ENCODE measurements at regions not wholly inside any gene's neighbourhood (a gene's known extent, or its start where the extent isn't known, plus 50 kb on each side); places are given as distances from the start of the nearest gene placed in this dataset.
A peak's percentile ranks its signal among the peaks of the same experiment; 100 is the strongest.

- Histone ChIP-seq H3K36me3 (ENCODE audit: insufficient read depth, low read length) (no peaks in the 10 kb centered on the region), H3K9ac (ENCODE audit: low read length) (no peak overlapping the region)
Measured at GRCh38 chr3:25033407-25034029, 394.5 kb upstream of the RARB start.

DNA sequence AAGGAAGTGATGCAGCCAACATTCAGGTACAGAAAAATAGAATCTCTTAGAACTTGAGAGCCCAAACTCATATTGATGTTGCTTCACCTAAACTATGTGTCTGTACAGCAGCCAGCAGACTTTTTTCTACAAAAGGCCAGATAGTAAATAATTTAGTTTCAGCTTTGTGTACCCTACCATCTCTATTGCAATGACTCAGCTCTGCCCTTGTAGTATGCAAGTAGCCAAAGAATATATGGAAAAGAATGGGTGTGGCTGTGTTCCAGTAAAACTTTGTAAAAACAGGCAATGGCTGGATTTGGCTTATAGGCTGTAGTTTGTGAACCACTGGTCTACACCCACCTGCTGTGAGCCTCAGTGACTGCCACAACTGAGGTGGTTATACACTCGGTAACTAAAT, 392.5 kb upstream of the RARB start:
- TF ChIP-seq MXI1 (conservative IDR thresholded peaks at IDR 0.05; ENCODE audit: poor library complexity, severe bottlenecking) (no peak), POLR2AphosphoS5 (IDR thresholded peaks at IDR 0.05) (no peak), SMC3 (conservative IDR thresholded peaks at IDR 0.05; ENCODE audit: poor library complexity) (no peak), EP300 (conservative IDR thresholded peaks at IDR 0.05; ENCODE audit: poor library complexity, severe bottlenecking) (no peak), RAD21 (conservative IDR thresholded peaks at IDR 0.05) (no peak), TAF1 (IDR thresholded peaks at IDR 0.05; ENCODE audit: low read depth) (no peak), EZH2 (IDR thresholded peaks at IDR 0.05; ENCODE audit: borderline replicate concordance, insufficient read depth, low read length, poor library complexity, severe bottlenecking) (no peak), REST (IDR thresholded peaks at IDR 0.05; ENCODE audit: borderline replicate concordance) (no peak), CTCF (IDR thresholded peaks at IDR 0.05; ENCODE audit: poor library complexity, severe bottlenecking) (no peak)
- no peak overlapping the region for H3K4me2 ChIP-seq (ENCODE audit: low read length)
- H3F3A ChIP-seq (ENCODE audit: insufficient read depth, low read length, poor library complexity, severe bottlenecking), result no peaks in the 10 kb centered on the region
- H3K9ac ChIP-seq (ENCODE audit: low read length), result no peak overlapping the region
- H2AFZ ChIP-seq (ENCODE audit: low read depth, low read length), result no peak overlapping the region
- H4K20me1 ChIP-seq (ENCODE audit: insufficient read depth), result no peaks in the 10 kb centered on the region
- no peaks in the 10 kb centered on the region for H3K27me3 ChIP-seq (ENCODE audit: insufficient read depth, low read depth, low read length)
- no peaks in the 10 kb centered on the region for H3K9me3 ChIP-seq (ENCODE audit: low read length)
- H3K36me3 ChIP-seq (ENCODE audit: insufficient read depth, low read length), result no peaks in the 10 kb centered on the region
- no peak overlapping the region for H3K27ac ChIP-seq (ENCODE audit: low read length)
- no peak overlapping the region for H3K4me3 ChIP-seq (ENCODE audit: low read length)
- H3K9me2 ChIP-seq (ENCODE audit: insufficient read depth, low read length), result no peaks in the 10 kb centered on the region
- H3K79me2 ChIP-seq (replicated peaks; ENCODE audit: insufficient read depth, low read length), result no peaks in the 10 kb centered on the region

More at GRCh38 chr3:25033407-25034029, 394.5 kb upstream of the RARB start:
- Histone ChIP-seq H3F3A (ENCODE audit: insufficient read depth, low read length, poor library complexity, severe bottlenecking) (no peaks in the 10 kb centered on the region), H3K4me2 (ENCODE audit: low read length) (no peak overlapping the region), H3K27me3 (ENCODE audit: insufficient read depth, low read depth, low read length) (no peaks in the 10 kb centered on the region), H3K79me2 (replicated peaks; ENCODE audit: insufficient read depth, low read length) (no peaks in the 10 kb centered on the region), H2AFZ (ENCODE audit: low read depth, low read length) (no peak overlapping the region), H3K27ac (ENCODE audit: low read length) (no peak overlapping the region), H3K4me3 (ENCODE audit: low read length) (no peak overlapping the region), H3K9me3 (ENCODE audit: low read length) (no peaks in the 10 kb centered on the region), H4K20me1 (ENCODE audit: insufficient read depth) (no peaks in the 10 kb centered on the region), H3K9me2 (ENCODE audit: insufficient read depth, low read length) (no peaks in the 10 kb centered on the region)
- TF ChIP-seq MXI1 (conservative IDR thresholded peaks at IDR 0.05; ENCODE audit: poor library complexity, severe bottlenecking), result no peak
- TF ChIP-seq EZH2 (IDR thresholded peaks at IDR 0.05; ENCODE audit: borderline replicate concordance, insufficient read depth, low read length, poor library complexity, severe bottlenecking), result no peak
- no peak for TF ChIP-seq EP300 (conservative IDR thresholded peaks at IDR 0.05; ENCODE audit: poor library complexity, severe bottlenecking)
- TF ChIP-seq CTCF (IDR thresholded peaks at IDR 0.05; ENCODE audit: poor library complexity, severe bottlenecking), result peak; percentile 48
- TF ChIP-seq SMC3 (conservative IDR thresholded peaks at IDR 0.05; ENCODE audit: poor library complexity), result no peak
